C4-2B (cell line): ENCODE measurements at regions not wholly inside any gene's neighbourhood (a gene's known extent, or its start where the extent isn't known, plus 50 kb on each side); places are given as distances from the start of the nearest gene placed in this dataset.

Experiments used
- CTCF ChIP-seq: fragments of 450-650 bp; conservative IDR thresholded peaks from 2 replicates; pipeline ENCODE4 v1.5.1; 2017; ENCODE audit warnings: mild to moderate bottlenecking
- ZFX ChIP-seq: fragments of 450-650 bp; IDR thresholded peaks from 2 replicates; pipeline ENCODE4 v1.6.1; 2017

DNA sequence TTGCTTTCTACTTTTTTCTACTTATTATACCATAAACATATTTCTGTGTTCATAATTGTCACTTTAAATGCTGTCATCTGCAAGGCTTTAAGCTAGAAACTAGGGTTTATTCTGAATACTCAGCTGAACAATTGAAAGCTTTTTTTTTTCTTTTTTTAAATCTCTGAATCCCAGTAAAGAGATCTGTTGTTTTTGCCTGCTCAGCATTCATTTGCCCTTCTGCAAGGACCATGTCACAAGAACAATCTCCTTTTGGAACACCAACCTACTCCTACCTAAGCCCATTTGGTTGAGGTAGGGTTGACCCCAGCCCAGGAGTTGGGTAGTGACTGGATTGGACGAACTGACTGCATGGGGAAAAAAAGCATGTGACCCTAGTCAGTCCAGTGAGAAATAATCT lies 92.6 kb downstream of the MZT1 start:
- TF ChIP-seq CTCF (no peak), ZFX (no peak)
